HG03432 (cell line): ENCODE measurements at regions not wholly inside any gene's neighbourhood (a gene's known extent, or its start where the extent isn't known, plus 50 kb on each side); places are given as distances from the start of the nearest gene placed in this dataset.

Experiments used
- ATAC-seq: cut with Tn5 transposase; IDR thresholded peaks from one replicate; pipeline ENCODE4 v1.9.1; 2021; ENCODE audit warnings: mild to moderate bottlenecking, moderate library complexity; ENCODE audit not compliant: unreplicated experiment

DNA sequence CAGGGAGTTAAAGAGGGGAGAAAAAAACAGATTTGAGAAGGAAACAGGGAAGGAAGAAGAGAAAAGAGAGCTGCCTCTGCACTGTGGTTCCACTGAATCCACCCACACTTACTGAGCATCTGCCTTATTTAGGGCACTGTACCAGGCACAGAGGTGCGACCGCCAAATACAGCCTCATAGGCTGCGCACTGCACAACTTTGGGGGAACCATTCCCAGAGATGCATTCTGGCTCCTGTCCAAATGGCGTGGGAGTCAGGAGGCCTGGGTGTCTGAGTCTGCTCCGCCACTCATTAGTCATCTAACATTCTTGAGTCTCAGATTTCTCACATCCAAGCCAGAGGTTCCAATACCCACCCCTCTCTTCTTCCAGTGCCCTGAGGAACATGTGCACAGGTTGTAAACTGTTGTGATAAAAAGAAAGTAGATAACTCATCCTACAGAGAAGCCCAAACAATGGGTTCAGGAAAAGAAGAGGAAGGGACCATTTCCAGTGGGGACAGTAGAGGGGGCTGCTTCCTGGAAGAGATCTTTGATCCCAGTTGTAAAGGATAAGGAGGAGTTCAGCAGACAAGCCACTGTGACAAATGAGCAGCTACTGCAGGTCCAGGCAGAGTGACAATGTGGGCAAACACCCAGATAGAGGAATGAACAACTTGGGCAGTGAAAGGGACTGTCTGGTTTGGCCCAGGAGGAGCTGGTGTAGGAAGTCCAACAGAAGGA is 254.6 kb downstream of the UACA start:
- no peak for ATAC-seq

DNA sequence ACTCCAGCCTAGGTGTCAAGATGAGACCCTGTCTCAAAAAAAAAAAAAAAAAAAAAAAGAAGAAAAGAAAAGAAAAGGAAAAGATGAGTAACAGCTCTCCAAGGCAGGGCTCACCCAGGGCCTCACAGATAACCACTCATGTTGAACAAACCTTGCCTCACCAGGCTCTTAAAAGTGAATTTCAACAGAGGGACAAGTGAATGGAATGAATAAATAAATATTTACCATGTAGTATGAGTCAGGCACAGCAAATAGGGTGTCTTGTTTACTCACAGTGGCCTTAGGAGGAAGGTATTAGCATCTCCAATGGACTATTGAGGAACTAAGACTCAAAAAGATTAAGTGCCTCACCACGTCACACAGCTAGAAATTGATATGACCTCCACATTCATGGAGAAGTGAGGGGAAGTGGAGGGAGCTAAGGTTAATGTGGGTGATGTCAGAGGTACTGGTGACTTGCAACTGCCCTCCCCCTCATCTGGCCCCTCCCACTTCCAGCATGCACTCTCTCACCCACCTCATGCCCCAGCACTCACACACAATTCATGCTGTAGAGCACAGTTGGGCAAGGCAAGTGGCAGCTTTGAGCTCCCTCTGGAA is 255.5 kb downstream of the UACA start:
- ATAC-seq: no peak

DNA sequence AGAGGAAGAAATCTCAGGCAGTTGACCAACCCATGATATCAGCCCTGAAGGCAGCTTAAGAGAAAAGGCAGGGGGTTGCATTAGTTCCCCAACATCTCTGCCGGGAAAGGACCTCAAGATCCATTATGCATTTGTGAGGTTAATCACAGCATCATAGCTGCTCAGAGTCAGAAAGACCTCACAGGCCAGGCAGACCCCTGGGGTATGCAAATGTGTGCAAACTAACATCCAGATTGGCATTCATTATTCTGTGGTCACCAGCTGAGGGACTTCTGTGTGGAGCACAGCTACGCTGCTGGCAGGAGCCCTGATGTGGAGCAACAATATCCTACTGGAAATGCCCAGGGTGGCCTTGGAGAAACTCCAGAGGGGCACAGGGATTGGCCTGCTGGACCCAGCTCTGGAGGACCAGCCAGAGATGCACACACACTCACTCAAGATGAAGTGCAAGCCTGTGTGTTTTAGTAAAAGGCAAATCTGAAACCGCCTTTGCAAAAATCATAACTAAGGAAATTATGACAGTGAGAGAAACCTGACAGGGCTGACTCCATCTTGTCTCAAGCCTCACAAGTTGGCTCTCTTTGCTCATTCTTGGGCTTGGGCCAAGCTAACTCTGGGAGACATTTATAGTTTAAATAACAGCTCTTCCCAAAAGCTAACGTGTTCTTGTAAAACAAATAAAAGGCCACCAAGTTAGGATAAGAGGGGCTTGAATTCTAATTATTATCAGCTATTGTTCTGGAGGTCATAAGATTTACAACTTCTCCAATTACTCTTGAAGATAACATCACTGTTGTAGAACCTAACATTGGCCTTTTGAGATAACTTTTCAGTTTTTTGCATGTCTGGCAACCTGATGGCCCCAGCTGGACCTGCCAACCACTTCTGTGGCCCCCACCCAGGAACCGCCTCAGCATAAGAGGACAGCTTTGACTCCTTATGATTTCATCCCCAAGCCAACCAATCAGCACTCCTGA is 257.1 kb downstream of the UACA start:
- ATAC-seq: no peak

DNA sequence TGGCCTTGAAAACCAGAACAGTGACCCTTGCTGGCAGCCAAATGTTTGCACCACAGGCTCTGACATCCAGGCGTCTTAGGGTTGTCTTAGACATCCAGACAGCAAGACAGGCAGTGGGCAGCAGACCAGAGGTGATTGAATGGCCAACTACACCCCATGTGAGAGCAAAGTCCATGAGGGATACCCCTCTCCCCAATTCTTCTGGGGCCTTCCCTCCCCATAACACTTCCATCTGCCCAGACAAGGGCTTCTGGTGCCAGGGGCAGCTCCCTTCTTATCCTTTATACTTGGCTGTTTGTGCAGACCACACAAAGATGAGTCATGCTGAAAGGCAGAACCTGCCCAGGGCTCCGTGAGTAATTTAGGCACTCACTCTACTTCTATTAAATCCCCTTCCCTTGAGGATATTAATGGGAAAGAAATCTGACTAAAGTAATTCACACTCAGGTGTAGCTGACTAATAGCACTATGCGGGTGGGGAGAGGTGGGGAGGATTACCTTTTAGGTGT is 257.9 kb downstream of the UACA start:
- ATAC-seq: peak; percentile 22

DNA sequence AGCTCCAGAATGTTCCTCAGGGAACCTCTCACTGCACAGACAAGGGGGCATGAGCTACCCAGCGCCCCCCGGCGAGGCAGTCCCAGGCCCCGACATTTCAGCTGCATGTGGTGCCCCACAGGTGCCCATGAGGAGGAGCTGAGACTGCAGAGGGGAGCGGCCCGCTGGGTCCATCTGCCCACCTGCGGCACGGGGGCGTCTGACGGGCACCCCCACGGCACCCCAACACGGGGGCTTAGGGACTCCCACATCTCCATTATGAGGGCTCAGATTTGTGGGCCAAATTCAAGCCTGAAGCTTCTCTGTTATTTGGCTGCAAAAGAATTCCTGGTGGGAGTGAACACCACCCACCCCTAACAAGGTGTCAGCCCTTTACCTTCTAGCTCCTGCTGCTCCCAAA is 258.4 kb downstream of the UACA start:
- peak; percentile 0 for ATAC-seq

DNA sequence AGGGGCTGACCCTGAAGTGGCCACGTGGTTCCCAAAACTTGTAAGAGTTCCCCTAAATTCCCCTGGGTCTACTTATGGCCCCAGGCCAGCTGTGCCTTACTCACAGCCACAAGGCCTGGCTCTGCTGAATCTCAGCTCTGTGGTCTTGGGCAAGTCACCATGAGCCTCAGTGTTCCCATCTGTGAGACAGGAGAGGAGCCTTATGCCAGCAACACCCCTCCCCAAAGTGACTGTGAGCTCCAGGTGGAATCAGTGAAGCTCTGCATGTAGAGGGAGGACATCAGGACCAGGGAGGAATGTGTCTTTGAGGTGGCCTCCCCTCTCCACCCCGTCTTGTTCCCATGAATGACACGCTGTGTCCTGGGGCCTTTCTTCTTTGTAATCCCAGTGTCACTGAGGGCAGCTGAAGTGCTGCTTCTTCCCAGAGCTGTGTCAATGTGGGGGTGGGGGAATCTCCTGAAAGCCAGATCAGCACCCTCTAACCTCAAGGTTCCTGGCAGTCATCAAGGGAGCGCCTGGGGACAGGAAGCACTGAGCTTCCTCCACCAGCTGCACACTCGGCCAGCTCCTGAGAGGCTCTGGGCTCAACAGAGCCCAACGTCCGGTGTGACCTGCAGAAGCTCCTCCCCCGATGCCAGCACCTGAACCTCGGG is 258.9 kb downstream of the UACA start:
- peak; percentile 58 for ATAC-seq

DNA sequence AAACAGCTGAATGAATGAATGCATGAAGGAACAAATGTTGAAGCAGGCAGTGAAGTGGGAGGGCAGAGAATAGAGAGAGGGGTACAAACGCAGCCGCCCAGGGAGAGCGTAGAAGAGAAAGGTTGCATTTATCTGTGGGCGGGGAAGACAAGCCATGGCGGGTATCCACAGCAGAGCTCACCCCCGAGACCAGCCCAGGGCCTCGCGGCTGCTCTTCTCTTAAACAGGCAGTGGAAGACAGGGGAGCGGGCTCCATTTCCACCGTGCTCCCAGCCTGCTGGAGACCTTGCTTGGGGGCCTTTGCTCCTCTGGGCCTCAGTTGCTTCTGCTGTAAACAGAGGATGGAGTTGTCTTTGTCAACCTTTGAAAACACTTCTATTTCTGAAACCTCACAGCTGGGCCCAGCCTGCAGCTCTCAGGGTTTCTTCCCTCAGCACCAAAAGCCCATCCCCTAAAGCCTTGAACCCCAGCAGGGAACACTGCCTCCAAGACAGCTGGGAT is 259.5 kb downstream of the UACA start:
- ATAC-seq: peak; percentile 2

DNA sequence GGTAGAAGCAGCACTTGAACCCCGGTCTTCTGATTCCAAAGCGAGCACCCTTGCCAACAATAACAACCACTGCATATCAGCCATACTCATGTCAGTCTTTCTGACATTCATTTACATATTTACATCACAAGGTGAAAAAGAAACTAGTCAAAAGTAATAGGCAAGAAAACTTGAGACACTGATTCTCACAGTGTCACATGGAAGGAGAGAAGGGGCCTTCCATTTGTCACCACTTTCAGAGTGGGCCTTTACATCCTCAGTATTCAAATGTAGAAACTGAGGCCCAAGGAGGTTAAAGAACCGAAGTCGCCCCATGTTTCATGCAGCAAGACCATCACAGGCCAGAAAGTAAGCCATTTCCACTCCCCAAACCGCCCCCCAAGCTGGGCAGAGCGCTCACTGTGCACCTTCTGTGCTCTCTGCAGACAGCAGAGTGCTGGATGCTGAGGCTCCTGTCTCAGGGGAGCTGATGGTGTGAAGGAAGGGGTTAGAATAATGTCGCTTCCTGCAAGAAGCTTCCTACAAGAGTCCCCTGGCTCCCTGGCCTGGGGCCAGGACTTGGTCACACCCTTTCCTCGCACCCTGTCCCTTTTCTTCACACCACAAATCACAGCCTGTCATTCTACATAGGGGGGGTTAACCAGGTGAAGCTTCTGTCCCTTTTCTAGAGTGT is 260.1 kb downstream of the UACA start:
- ATAC-seq: peak; percentile 30

DNA sequence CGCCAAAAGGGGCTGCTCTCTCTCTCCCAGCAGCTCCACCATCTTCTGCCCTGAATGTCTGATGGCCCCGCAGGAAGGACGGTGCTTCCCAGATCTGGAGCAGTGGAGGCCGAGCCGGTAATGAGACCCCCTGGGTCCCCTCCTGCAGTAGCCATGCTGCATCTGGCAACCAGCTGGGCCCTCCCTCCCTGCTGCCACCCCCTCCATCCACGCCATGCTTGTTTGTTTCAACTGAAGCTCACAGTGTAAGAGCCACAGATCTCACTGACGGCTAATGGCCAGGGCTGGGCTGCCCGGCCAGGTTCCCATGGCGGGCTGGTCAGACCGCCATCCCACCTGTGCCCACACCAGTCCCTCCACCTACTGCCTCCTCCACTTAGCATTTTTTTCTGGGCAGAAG is 260.8 kb downstream of the UACA start:
- ATAC-seq: no peak

DNA sequence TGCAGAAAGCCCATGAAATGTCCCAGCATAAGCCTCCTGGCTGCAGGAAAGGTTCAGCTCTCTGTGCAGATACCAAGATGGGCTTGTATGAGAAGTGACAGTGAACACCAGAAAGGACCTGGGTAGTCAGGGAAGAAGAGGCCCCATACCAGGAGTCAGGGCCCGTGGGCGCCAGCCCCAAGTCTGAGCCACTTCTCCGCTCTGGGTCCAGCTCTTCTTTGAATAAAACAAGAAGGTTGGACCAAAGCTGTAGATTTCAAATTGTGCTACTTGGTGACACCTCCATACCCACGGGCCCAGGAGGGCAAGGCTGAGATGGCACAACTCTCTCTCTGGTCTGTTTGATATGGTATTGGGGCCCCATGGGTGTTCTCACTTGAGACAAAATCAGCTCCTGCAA is 261.5 kb downstream of the UACA start:
- ATAC-seq: no peak

DNA sequence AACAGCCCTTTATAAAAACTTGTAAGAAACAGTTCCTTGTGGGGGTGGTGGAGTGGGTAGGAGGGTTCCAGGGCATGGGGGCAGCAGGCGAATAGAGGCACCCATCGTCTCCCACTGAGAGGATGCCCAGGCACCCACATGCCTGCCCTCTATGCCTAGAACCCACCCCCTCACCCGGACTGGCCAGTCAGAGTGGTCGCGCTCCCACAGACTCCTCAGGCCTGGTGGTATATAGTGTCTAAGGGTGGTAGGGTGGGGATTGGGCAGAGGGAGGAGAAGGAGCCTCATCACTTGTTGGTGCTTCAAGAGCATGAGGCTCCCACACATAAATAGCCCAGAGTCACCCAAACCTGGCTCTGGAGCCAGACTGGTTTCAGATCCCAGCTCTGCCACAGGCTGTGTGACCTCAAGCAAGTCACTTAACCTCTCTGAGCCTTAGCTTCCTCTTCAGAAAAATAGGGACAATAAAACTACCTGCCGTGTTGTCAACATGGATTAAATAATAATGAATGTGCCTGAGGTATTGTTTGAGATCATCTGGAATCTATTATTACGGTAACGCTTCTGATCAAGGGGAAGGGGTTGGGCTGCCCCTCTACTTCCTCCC is 262.1 kb downstream of the UACA start:
- ATAC-seq: no peak

DNA sequence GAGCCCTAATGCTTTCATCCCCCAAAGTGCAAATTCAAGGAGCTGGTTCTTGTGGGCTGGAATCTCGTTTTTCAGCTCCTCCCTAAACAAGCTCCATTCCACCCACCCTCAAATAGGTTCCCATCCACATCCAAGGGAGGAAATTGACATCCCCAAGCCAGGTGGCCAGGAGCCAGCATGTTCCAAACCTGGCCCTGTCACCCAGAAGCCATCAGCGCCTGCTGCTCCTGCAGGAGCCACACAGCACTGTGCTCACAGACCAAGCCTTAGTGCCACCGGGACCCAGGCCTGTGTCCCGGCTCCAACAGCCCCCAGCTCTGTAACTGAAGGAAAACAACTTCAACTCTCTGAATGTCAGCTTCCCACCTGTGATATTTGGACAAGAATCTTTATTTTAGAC is 263.6 kb downstream of the UACA start:
- ATAC-seq: no peak

DNA sequence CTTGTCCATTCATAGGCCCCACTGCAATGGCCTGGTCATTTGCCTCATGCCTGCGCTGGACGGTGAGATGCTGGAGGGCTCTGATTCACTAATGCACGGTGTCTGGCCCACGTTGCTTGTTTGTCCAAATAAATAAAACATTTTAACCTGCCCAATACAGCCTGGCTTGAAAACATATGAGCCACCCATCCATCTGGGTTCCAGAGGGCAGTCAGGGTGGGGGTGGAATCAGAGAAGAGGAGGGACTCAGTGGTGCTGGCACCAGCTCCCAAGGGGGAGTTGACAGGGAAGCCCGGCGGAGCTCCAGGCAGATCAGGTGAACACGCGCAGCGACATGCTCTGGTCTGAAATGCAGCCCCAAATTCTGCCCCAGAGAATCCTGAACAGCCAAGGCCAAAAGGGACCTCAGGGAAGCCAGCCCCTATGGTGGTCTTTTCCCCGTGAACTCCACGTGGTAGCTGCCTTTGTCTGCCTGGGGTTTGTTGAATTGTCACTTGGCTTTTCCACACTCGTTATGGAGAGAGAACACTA is 265.2 kb downstream of the UACA start:
- ATAC-seq: no peak

DNA sequence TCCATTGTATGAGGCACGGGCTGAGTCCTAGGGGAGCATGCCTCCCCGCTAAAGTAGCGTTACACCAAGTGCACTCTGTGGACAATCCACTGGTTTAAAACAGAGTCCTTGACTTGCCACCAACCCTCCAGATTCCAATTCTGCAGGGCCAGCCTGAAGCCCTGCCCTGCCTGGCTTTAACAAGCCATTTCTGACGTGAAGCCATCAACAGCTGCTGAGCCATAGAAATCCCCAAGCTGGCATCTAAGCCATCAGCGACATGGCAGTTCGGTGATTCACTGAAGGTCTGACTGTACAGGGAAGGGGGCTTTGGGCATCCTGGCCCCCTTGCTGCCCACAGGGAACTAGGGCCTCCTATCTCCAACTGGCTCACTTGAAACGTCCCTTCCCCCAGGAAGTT is 265.7 kb downstream of the UACA start:
- ATAC-seq: no peak

DNA sequence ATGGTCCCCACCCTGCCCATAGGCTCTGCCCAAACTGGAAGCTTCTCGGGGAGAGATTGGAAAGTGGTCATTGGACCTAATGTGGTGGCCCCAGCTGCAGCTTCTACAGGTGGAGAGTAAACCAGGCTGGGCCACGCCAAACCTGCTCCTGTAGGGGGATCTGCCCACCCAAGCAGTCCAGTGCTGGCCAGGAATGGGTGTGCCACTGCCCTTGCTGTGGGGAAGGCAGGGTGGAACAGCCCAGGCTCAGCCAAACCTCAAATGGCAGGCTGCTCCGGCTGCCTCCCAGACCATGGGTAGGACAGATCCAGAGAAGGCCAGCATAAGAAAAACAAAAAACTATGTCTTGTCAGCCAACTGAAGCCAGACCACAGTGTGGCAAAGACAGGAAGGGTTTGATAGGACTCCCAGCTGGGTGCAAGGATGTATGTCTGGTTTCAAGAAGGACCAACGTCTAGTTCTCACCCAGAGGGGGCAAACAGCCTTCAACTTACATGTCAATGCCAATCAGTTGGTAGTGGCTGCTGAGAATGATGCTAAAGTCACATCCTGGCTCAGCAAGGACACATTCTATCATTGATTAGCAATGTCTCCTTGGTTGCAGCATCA is 267.3 kb downstream of the UACA start:
- no peak for ATAC-seq

DNA sequence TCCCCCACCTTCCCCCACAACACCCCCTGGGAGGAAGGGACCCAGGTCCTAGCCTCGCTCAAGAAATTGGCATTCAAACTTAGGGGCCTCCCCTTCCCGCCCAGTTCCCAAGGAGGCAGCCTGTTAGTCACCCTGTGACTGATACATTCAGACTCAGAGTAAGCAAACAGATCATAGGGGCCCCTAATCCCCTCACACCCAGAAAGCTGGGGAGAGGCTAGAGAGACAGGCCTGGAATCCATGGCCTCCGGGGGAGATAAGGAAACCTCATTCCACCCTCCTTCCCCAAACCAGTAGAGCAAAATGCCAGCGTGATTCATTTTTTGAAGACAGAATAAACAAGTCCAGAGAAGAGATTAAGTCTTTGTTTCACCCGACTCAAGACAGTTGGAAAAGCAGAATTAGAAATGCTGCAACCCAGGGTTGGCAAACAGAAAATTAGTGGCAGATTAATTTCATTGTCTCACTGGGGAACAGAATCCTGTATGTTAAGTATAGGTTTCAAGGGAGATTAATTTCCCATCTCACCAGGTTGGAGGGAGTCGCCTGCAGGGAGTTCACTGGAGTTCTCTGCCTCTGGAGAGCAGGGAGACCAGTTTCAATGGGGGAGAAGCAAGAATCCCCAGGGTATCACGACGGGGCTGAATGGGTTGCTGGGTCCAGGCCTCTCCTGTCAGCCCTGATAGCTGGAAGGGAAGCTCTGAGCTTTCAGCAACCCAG is 268.3 kb downstream of the UACA start:
- no peak for ATAC-seq

DNA sequence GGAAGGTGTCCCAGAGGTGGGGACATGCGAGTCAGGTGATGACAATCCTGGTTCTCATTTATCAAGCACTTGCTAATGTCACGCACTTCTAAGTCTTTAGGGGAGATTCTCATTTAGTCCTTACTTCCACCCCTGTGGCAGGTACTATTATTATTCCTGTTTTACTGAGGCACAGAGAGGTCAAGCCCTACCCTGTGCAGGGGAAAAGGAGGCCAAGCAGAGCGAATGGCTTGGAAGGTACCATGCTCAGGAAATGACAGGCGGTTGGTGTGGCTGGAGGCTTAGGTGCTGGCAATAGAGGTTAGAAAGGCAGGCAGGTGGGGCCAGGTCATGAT is 268.9 kb downstream of the UACA start:
- no peak for ATAC-seq

DNA sequence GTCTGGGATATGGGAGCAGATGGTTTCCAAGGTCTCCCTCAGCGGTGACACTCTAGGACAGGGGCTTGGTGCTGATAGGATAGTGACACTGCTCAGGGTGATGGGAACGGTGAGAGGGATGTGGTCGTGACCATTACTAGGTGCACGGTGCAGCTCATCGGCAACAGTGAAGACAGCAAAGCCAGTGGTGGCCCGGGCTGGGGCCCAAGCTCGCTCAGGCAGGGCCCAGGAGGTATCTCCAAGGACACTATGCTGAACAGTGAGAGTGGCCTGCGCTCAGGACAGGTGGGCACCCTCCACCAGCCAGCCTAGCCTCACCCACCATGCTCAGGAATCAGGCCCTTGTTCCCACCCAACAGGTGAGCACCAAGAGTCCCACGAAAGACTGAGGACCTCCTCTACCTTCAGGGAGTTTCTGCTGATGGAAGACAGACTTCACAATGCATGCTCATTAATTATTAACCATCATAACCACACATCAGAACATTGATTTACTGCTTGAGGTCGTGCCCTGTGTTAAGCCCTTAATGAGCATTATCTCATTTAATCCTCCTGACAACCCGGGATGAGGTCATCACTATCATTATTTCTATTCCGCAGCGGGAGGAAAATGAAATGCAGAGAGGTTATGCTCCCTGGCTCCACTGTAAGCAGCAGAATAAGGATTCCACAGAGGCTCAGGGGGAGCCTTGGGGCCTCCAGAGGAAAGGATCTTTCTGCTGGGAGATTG is 269.4 kb downstream of the UACA start:
- ATAC-seq: no peak
